ENCODE measurements at regions not wholly inside any gene's neighbourhood (a gene's known extent, or its start where the extent isn't known, plus 50 kb on each side); places are given as distances from the start of the nearest gene placed in this dataset.

DNA sequence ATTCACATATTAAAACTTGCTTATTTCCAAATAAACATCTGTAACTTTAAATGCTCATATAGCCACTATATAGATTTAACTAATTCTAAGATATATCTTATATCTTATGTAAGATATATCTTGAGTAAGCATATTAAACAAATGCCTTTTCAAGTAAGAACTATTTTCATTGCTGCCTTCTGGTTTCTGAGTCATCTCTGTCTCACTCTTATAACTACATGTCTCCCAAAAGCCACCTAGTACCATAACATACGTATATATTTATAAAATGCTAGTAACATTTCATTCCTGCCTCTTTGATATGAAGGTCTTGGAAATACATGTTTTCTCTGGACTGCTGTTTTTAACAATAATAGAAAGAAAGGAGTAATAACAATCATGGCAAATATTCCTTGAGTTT is 429.5 kb downstream of the DTWD2 start:
- no peak overlapping the region for H3K4me3 ChIP-seq
- H3K27me3 ChIP-seq = no peaks in the 10 kb centered on the region
- no peak for DNase-seq (ENCODE audit: low spot score in 2 of 2)
- no peaks in the 10 kb centered on the region for H3K4me1 ChIP-seq
- 86% methylated on average over 1 of the region's 1 CpG for WGBS
- no peak for TF ChIP-seq POLR2A (IDR thresholded peaks at IDR 0.05)
- no peak for TF ChIP-seq POLR2AphosphoS5 (IDR thresholded peaks at IDR 0.05)
- TF ChIP-seq, protein P1, sequence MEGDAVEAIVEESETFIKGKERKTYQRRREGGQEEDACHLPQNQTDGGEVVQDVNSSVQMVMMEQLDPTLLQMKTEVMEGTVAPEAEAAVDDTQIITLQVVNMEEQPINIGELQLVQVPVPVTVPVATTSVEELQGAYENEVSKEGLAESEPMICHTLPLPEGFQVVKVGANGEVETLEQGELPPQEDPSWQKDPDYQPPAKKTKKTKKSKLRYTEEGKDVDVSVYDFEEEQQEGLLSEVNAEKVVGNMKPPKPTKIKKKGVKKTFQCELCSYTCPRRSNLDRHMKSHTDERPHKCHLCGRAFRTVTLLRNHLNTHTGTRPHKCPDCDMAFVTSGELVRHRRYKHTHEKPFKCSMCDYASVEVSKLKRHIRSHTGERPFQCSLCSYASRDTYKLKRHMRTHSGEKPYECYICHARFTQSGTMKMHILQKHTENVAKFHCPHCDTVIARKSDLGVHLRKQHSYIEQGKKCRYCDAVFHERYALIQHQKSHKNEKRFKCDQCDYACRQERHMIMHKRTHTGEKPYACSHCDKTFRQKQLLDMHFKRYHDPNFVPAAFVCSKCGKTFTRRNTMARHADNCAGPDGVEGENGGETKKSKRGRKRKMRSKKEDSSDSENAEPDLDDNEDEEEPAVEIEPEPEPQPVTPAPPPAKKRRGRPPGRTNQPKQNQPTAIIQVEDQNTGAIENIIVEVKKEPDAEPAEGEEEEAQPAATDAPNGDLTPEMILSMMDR (IDR thresholded peaks at IDR 0.05) = no peak
- no peak for TF ChIP-seq EP300 (IDR thresholded peaks at IDR 0.05)
- no peak overlapping the region for H3K27ac ChIP-seq
- no peaks in the 10 kb centered on the region for H3K9me3 ChIP-seq
- H3K36me3 ChIP-seq = no peaks in the 10 kb centered on the region

DNA sequence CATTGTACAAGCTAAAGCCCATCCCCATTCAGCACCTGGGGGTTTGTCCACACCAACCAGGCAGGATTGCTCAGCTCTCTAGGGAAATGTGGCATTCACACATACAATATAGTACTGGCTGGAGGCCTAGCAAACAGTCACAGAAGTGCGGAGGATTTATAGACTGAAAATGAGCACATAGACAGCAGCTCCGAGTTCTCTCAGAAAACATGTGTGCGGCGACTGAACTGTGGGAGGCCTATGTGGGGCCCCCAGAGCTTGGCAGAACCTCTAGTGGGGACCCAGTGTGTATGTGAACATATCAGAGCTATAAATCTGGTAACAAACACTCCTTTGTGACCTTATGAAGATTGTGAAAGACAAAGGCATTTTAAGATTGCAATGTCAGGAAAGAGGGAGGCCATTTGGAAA is 431.1 kb downstream of the DTWD2 start:
- no peak for DNase-seq (ENCODE audit: low spot score in 2 of 2)
- Histone ChIP-seq H3K4me3 (no peak overlapping the region), H3K4me1 (no peaks in the 10 kb centered on the region), H3K9me3 (no peaks in the 10 kb centered on the region), H3K36me3 (no peaks in the 10 kb centered on the region), H3K27ac (no peak overlapping the region), H3K27me3 (no peaks in the 10 kb centered on the region)
- TF ChIP-seq, protein P1 (IDR thresholded peaks at IDR 0.05) = no peak
- no peak for TF ChIP-seq POLR2AphosphoS5 (IDR thresholded peaks at IDR 0.05)
- no peak for TF ChIP-seq POLR2A (IDR thresholded peaks at IDR 0.05)
- TF ChIP-seq EP300 (IDR thresholded peaks at IDR 0.05) = no peak
- 91% methylated on average over 4 of the region's 4 CpGs for WGBS

DNA sequence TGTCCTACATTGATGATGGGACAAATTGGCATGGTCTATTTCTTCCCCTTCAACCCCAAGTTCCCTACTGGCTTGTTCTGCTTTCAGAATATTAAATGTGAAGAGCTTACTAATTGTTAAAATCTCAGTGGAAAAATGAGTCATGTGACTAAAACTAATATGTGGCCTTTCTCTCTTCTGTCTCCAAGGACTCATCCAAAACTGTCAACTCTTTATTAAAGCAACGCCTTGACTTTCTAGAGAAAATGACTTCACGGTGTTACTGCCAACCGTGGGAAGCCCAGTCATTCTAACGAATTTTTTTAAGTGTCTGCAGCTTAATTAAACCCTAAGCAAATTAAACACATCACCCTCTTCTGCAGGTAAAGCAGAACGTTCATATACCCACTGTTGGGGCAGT is 431.6 kb downstream of the DTWD2 start:
- TF ChIP-seq, protein P1 (IDR thresholded peaks at IDR 0.05) = no peak
- no peak for TF ChIP-seq POLR2AphosphoS5 (IDR thresholded peaks at IDR 0.05)
- TF ChIP-seq EP300 (IDR thresholded peaks at IDR 0.05) = no peak
- WGBS = 72% methylated on average over 5 of the region's 5 CpGs
- no peak for DNase-seq (ENCODE audit: low spot score in 2 of 2)
- Histone ChIP-seq H3K27me3 (no peaks in the 10 kb centered on the region), H3K4me3 (no peak overlapping the region), H3K27ac (no peak overlapping the region), H3K36me3 (no peaks in the 10 kb centered on the region), H3K4me1 (no peaks in the 10 kb centered on the region), H3K9me3 (no peaks in the 10 kb centered on the region)

DNA sequence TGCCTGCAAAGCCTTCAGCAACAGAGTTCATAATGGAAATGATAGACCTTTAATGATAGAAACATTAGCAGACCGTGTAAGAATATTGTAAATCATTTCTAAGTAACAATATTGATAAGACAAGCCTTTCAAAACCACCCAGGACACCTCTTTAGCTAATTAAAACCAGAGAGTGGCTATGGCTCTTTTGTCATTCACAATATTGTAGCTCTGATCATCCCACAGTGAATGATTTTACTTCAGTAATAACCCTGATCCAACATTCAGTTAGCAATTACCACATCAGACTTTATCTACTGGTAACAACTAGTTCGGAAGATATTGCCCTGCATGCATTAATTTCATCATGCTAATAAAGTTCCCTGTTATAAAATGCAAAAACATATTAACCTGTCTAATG is 432.6 kb downstream of the DTWD2 start:
- Histone ChIP-seq H3K4me1 (no peaks in the 10 kb centered on the region), H3K27me3 (no peaks in the 10 kb centered on the region), H3K9me3 (no peaks in the 10 kb centered on the region), H3K36me3 (no peaks in the 10 kb centered on the region), H3K4me3 (no peak overlapping the region), H3K27ac (no peak overlapping the region)
- WGBS = 79% methylated on average over 2 of the region's 2 CpGs
- DNase-seq (ENCODE audit: low spot score in 2 of 2) = no peak
- TF ChIP-seq, protein P1 (IDR thresholded peaks at IDR 0.05) = no peak
- TF ChIP-seq POLR2AphosphoS5 (IDR thresholded peaks at IDR 0.05) = no peak
- TF ChIP-seq POLR2A (IDR thresholded peaks at IDR 0.05) = no peak
- no peak for TF ChIP-seq EP300 (IDR thresholded peaks at IDR 0.05)

DNA sequence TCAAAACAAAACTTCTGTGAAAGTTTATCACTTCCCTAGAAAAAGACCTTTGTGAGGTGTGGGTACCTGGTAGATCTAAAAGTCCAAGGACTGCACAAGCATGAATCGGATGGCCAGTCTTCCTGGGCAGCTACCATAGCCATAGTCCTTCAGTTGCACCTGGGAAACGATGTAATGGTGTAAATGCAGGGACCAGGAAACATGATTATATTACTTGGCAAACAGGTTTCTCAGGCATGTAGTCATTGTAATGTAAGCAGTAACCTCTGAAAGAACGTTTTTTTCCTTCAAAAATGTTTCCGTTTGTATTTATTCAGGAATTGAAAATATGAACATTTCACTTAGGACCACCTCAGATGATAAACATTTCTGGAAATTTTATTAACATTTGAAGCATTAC is 433.4 kb downstream of the DTWD2 start:
- Histone ChIP-seq H3K36me3 (no peaks in the 10 kb centered on the region), H3K4me1 (no peaks in the 10 kb centered on the region), H3K4me3 (no peak overlapping the region), H3K9me3 (no peaks in the 10 kb centered on the region), H3K27ac (no peak overlapping the region), H3K27me3 (no peaks in the 10 kb centered on the region)
- WGBS = 65% methylated on average over 4 of the region's 4 CpGs
- TF ChIP-seq EP300 (IDR thresholded peaks at IDR 0.05) (no peak), POLR2A (IDR thresholded peaks at IDR 0.05) (no peak)
- DNase-seq (ENCODE audit: low spot score in 2 of 2) = no peak

DNA sequence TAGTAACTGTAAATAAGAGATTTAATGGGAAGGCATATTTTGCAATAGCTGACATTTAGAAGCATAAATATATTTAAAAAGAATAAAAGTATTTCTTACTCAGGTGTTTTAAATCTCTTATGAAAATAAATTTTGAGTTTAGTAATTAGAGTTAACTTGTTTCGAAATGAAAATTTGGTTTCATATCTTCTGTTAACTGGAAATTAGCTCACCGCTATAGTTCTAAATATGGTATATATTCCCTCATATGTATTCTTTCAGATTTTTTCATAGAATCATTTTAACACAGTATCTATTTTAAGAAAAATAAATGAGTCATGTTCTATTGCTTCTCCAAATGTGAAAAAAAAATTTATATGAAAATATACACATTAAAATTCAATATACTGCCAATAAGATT is 434.1 kb downstream of the DTWD2 start:
- Histone ChIP-seq H3K9me3 (no peaks in the 10 kb centered on the region), H3K4me3 (no peak overlapping the region), H3K27me3 (no peaks in the 10 kb centered on the region), H3K36me3 (no peaks in the 10 kb centered on the region), H3K27ac (no peak overlapping the region), H3K4me1 (no peaks in the 10 kb centered on the region)
- TF ChIP-seq, protein P1 (IDR thresholded peaks at IDR 0.05) = no peak
- no peak for TF ChIP-seq POLR2AphosphoS5 (IDR thresholded peaks at IDR 0.05)
- TF ChIP-seq POLR2A (IDR thresholded peaks at IDR 0.05) = no peak
- TF ChIP-seq EP300 (IDR thresholded peaks at IDR 0.05) = no peak
- WGBS = 94% methylated on average over 2 of the region's 2 CpGs
- DNase-seq (ENCODE audit: low spot score in 2 of 2) = no peak
